ENCODE measurements at regions not wholly inside any gene's neighbourhood (a gene's known extent, or its start where the extent isn't known, plus 50 kb on each side); places are given as distances from the start of the nearest gene placed in this dataset.

GRCh38 chr2:234133004-234133403, 82.5 kb downstream of the SPP2 start:
- TF ChIP-seq, protein P1, sequence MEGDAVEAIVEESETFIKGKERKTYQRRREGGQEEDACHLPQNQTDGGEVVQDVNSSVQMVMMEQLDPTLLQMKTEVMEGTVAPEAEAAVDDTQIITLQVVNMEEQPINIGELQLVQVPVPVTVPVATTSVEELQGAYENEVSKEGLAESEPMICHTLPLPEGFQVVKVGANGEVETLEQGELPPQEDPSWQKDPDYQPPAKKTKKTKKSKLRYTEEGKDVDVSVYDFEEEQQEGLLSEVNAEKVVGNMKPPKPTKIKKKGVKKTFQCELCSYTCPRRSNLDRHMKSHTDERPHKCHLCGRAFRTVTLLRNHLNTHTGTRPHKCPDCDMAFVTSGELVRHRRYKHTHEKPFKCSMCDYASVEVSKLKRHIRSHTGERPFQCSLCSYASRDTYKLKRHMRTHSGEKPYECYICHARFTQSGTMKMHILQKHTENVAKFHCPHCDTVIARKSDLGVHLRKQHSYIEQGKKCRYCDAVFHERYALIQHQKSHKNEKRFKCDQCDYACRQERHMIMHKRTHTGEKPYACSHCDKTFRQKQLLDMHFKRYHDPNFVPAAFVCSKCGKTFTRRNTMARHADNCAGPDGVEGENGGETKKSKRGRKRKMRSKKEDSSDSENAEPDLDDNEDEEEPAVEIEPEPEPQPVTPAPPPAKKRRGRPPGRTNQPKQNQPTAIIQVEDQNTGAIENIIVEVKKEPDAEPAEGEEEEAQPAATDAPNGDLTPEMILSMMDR (conservative IDR thresholded peaks at IDR 0.05 in 1 of 2, IDR thresholded peaks at IDR 0.05 in 1 of 2; ENCODE audit: extremely low read depth in 1 of 2, insufficient read depth in 1 of 2, low read depth in 1 of 2, low read length in 2 of 2) = peak; percentile 13 to 16
- no peak for TF ChIP-seq EZH2 (IDR thresholded peaks at IDR 0.05; ENCODE audit: borderline replicate concordance, low read length)
